ENCODE measurements at regions not wholly inside any gene's neighbourhood (a gene's known extent, or its start where the extent isn't known, plus 50 kb on each side); places are given as distances from the start of the nearest gene placed in this dataset.

GRCh38 chr13:109649713-109650112 lies 136.7 kb downstream of the IRS2 start:
- TF ChIP-seq CTCF (IDR thresholded peaks at IDR 0.05 in 4 of 5, conservative IDR thresholded peaks at IDR 0.05 in 1 of 5) (no peak), POLR2A (IDR thresholded peaks at IDR 0.05) (no peak)

Data from gastrocnemius medialis (tissue), 4 donors.